ENCODE measurements at regions not wholly inside any gene's neighbourhood (a gene's known extent, or its start where the extent isn't known, plus 50 kb on each side); places are given as distances from the start of the nearest gene placed in this dataset.

- no peak for DNase-seq (ENCODE audit: low spot score)
Measured at GRCh38 chr4:144465546-144465945, 180.4 kb upstream of the HHIP start.

GRCh38 chr4:144480068-144480467 is 165.9 kb upstream of the HHIP start:
- no peak for DNase-seq (ENCODE audit: low spot score)

GRCh38 chr4:144489831-144490230 is 156.1 kb upstream of the HHIP start:
- no peak for DNase-seq (ENCODE audit: low spot score)

GRCh38 chr4:144494280-144494679 is 151.7 kb upstream of the HHIP start:
- DNase-seq (ENCODE audit: low spot score) = no peak

GRCh38 chr4:144495944-144496343 is 150.0 kb upstream of the HHIP start:
- DNase-seq (ENCODE audit: low spot score) = no peak

- DNase-seq (ENCODE audit: low spot score) = no peak
Measured at GRCh38 chr4:144499777-144500176, 146.2 kb upstream of the HHIP start.

- DNase-seq (ENCODE audit: low spot score) = no peak
Measured at GRCh38 chr4:144501231-144501780, 144.7 kb upstream of the HHIP start.

GRCh38 chr4:144504883-144505282 is 141.1 kb upstream of the HHIP start:
- no peak for DNase-seq (ENCODE audit: low spot score)

- no peak for DNase-seq (ENCODE audit: low spot score)
Measured at GRCh38 chr4:144507311-144508101, 138.4 kb upstream of the HHIP start.

GRCh38 chr4:144509088-144510015 is 136.6 kb upstream of the HHIP start:
- DNase-seq (ENCODE audit: low spot score) = no peak

- no peak for DNase-seq (ENCODE audit: low spot score)
Measured at GRCh38 chr4:144514736-144515135, 131.2 kb upstream of the HHIP start.

- no peak for DNase-seq (ENCODE audit: low spot score)
Measured at GRCh38 chr4:144518181-144518895, 127.6 kb upstream of the HHIP start.

- DNase-seq (ENCODE audit: low spot score) = no peak
Measured at GRCh38 chr4:144531841-144532240, 114.1 kb upstream of the HHIP start.

- no peak for DNase-seq (ENCODE audit: low spot score)
Measured at GRCh38 chr4:144547678-144548298, 98.2 kb upstream of the HHIP start.

- DNase-seq (ENCODE audit: low spot score) = no peak
Measured at GRCh38 chr4:144556636-144557035, 89.3 kb upstream of the HHIP start.

GRCh38 chr4:144557404-144557803 is 88.6 kb upstream of the HHIP start:
- no peak for DNase-seq (ENCODE audit: low spot score)

- DNase-seq (ENCODE audit: low spot score) = no peak
Measured at GRCh38 chr4:144562019-144562705, 83.8 kb upstream of the HHIP start.

- no peak for DNase-seq (ENCODE audit: low spot score)
Measured at GRCh38 chr4:144564358-144564757, 81.6 kb upstream of the HHIP start.

- DNase-seq (ENCODE audit: low spot score) = no peak
Measured at GRCh38 chr4:144565527-144566195, 80.3 kb upstream of the HHIP start.

- DNase-seq (ENCODE audit: low spot score) = no peak
Measured at GRCh38 chr4:144572660-144573059, 73.3 kb upstream of the HHIP start.

- no peak for DNase-seq (ENCODE audit: low spot score)
Measured at GRCh38 chr4:144574000-144574399, 72.0 kb upstream of the HHIP start.

Measured in D341Med (cell line).